WTC11 (cell line): ENCODE measurements at regions not wholly inside any gene's neighbourhood (a gene's known extent, or its start where the extent isn't known, plus 50 kb on each side); places are given as distances from the start of the nearest gene placed in this dataset.

Source experiments
- ATAC-seq: fragments of 200-7000 bp; cut with Tn5 transposase; 2 replicates; pipeline ENCODE4 v1.10.0; 2021; ENCODE audit warnings: mild to moderate bottlenecking, moderate library complexity
- CTCF ChIA-PET: fragments of 300-600 bp; sonication (Branson Sonifier 250); formaldehyde crosslinking; loops from one replicate; lab custom pipeline; 2021; ENCODE audit warnings: antibody characterized with exemption; lab: Charles Lee
- POLR2A ChIA-PET: fragments of 350-600 bp; sonication (Branson Sonifier 250); formaldehyde crosslinking; loops from one replicate; lab custom pipeline; 2021; ENCODE audit warnings: antibody characterized with exemption; lab: Charles Lee
- DNase-seq: peaks from one replicate; pipeline ENCODE4 v3.0.0; 2021; ENCODE audit warnings: low spot score
- H3K27ac Mint-ChIP-seq: 2 replicates; pipeline ENCODE4 v1.8.0; 2021; ENCODE audit warnings: mixed read lengths
- H3K27me3 Mint-ChIP-seq: 2 replicates; pipeline ENCODE4 v1.8.0; 2021; ENCODE audit warnings: low read depth, mild to moderate bottlenecking, moderate library complexity, mixed read lengths
- H3K36me3 Mint-ChIP-seq: 2 replicates; pipeline ENCODE4 v1.8.0; 2021; ENCODE audit warnings: mixed read lengths
- H3K4me1 Mint-ChIP-seq: 2 replicates; pipeline ENCODE4 v1.8.0; 2022; ENCODE audit warnings: mixed read lengths
- H3K4me3 Mint-ChIP-seq: 2 replicates; pipeline ENCODE4 v1.8.0; 2021; ENCODE audit warnings: mild to moderate bottlenecking, moderate library complexity, mixed read lengths
- H3K9me3 Mint-ChIP-seq: 2 replicates; pipeline ENCODE4 v1.8.0; 2021; ENCODE audit warnings: mixed read lengths
- ARID4B ChIP-seq: sonication (generic); formaldehyde crosslinking; IDR thresholded peaks from 2 replicates; pipeline ENCODE4 v1.8.0; 2023; ENCODE audit warnings: missing genetic modification reagents, mild to moderate bottlenecking, borderline replicate concordance
- ATF3 ChIP-seq: sonication (generic); formaldehyde crosslinking; conservative IDR thresholded peaks from 2 replicates; pipeline ENCODE4 v1.8.1; 2022; ENCODE audit warnings: mild to moderate bottlenecking, missing genetic modification reagents
- CDX4 ChIP-seq: fragments of 250-450 bp; sonication (Bioruptor Pico); IDR thresholded peaks from 2 replicates; pipeline ENCODE4 v1.9.0; 2021; ENCODE audit warnings: moderate library complexity, mild to moderate bottlenecking, inconsistent platforms, borderline replicate concordance
- ESRRA ChIP-seq: sonication (generic); formaldehyde crosslinking; IDR thresholded peaks from 2 replicates; pipeline ENCODE4 v1.8.1; 2022; ENCODE audit warnings: mild to moderate bottlenecking, missing genetic modification reagents, borderline replicate concordance
- ETV6 ChIP-seq: sonication (generic); formaldehyde crosslinking; IDR thresholded peaks from 2 replicates; pipeline ENCODE4 v1.8.1; 2022; ENCODE audit warnings: mild to moderate bottlenecking, missing genetic modification reagents
- FOXP1 ChIP-seq: sonication (generic); formaldehyde crosslinking; IDR thresholded peaks from 2 replicates; pipeline ENCODE4 v1.8.0; 2022; ENCODE audit warnings: missing genetic modification reagents, mild to moderate bottlenecking, moderate library complexity, borderline replicate concordance
- GRHL2 ChIP-seq: fragments of 250-450 bp; sonication (Bioruptor Pico); IDR thresholded peaks from 2 replicates; pipeline ENCODE4 v1.8.0; 2022; ENCODE audit warnings: mild to moderate bottlenecking, moderate library complexity; ENCODE audit not compliant: insufficient replicate concordance, severe bottlenecking
- GTF2I ChIP-seq: fragments of 250-450 bp; sonication (Bioruptor Pico); conservative IDR thresholded peaks from 2 replicates; pipeline ENCODE4 v1.4.0; 2021; ENCODE audit warnings: mild to moderate bottlenecking
- NFATC4 ChIP-seq: fragments of 250-450 bp; sonication (Bioruptor Pico); IDR thresholded peaks from 2 replicates; pipeline ENCODE4 v1.9.0; 2021; ENCODE audit warnings: mild to moderate bottlenecking
- RELA ChIP-seq: sonication (generic); formaldehyde crosslinking; IDR thresholded peaks from 2 replicates; pipeline ENCODE4 v1.8.1; 2022; ENCODE audit warnings: missing genetic modification reagents, mild to moderate bottlenecking, borderline replicate concordance
- SMAD4 ChIP-seq: sonication (generic); formaldehyde crosslinking; IDR thresholded peaks from 2 replicates; pipeline ENCODE4 v1.8.0; 2022; ENCODE audit warnings: mild to moderate bottlenecking, missing genetic modification reagents
- STAT6 ChIP-seq: sonication (generic); formaldehyde crosslinking; conservative IDR thresholded peaks from 2 replicates; pipeline ENCODE4 v1.8.1; 2023; ENCODE audit warnings: mild to moderate bottlenecking, low read depth, missing genetic modification reagents, moderate library complexity
- TEAD4 ChIP-seq: sonication (generic); formaldehyde crosslinking; IDR thresholded peaks from 2 replicates; pipeline ENCODE4 v1.8.0; 2022; ENCODE audit warnings: mild to moderate bottlenecking, missing genetic modification reagents
- TP53 ChIP-seq: sonication (generic); formaldehyde crosslinking; IDR thresholded peaks from 2 replicates; pipeline ENCODE4 v1.8.1; 2023; ENCODE audit warnings: mild to moderate bottlenecking, missing genetic modification reagents
- ZBTB21 ChIP-seq: sonication (generic); formaldehyde crosslinking; IDR thresholded peaks from 2 replicates; pipeline ENCODE4 v1.8.1; 2023; ENCODE audit warnings: mild to moderate bottlenecking, missing genetic modification reagents, borderline replicate concordance
- ZBTB43 ChIP-seq: sonication (generic); formaldehyde crosslinking; IDR thresholded peaks from 2 replicates; pipeline ENCODE4 v1.8.1; 2023; ENCODE audit warnings: mild to moderate bottlenecking, missing genetic modification reagents
- ZNF396 ChIP-seq: fragments of 250-450 bp; sonication (Bioruptor Pico); IDR thresholded peaks from 2 replicates; pipeline ENCODE4 v1.8.0; 2021; ENCODE audit warnings: mild to moderate bottlenecking, moderate library complexity, borderline replicate concordance
- ZNF671 ChIP-seq: fragments of 250-450 bp; sonication (Bioruptor Pico); IDR thresholded peaks from 2 replicates; pipeline ENCODE4 v1.8.0; 2021; ENCODE audit warnings: mild to moderate bottlenecking
- TF ChIP-seq, protein P1 (sequence below): sonication (generic); formaldehyde crosslinking; IDR thresholded peaks from 2 replicates; pipeline ENCODE4 v1.8.0; 2022; ENCODE audit warnings: mild to moderate bottlenecking, missing genetic modification reagents
- TF ChIP-seq, protein P2 (sequence below): sonication (generic); formaldehyde crosslinking; IDR thresholded peaks from 2 replicates; pipeline ENCODE4 v1.8.1; 2022; ENCODE audit warnings: low read depth, missing genetic modification reagents, borderline replicate concordance
- TF ChIP-seq, protein P3 (sequence below): sonication (generic); formaldehyde crosslinking; IDR thresholded peaks from 2 replicates; pipeline ENCODE4 v1.8.1; 2023; ENCODE audit warnings: mild to moderate bottlenecking, moderate library complexity, missing genetic modification reagents
- TF ChIP-seq, protein P4 (sequence below): fragments of 250-450 bp; sonication (Bioruptor Pico); IDR thresholded peaks from 2 replicates; pipeline ENCODE4 v1.8.0; 2021; ENCODE audit warnings: mild to moderate bottlenecking

DNA sequence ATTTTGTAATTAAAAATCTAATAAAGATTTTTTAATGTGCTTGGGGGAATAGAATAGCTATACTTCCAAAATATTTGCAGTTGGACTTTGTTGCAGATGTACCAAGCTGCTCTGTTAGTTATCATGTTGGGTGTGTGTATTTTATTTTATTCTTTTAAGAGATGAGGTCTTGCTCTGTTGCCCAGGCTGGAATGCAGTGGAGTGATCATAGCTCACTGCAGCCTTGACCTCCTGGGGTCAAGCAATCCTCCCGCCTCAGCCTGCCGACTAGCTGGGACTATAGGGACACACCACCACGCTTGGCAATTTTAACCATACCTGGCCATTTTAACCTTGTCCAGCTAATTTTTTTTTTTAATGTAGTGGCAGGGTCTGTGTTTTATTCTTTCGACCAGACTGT, 54.7 kb upstream of the MAP1LC3B2 start (continued):
- TF ChIP-seq GRHL2 (CRISPR knock-in tag) (no peak), ZNF671 (no peak), RELA (no peak), ESRRA (CRISPR knock-in tag) (no peak), CDX4 (CRISPR knock-in tag) (no peak)

DNA sequence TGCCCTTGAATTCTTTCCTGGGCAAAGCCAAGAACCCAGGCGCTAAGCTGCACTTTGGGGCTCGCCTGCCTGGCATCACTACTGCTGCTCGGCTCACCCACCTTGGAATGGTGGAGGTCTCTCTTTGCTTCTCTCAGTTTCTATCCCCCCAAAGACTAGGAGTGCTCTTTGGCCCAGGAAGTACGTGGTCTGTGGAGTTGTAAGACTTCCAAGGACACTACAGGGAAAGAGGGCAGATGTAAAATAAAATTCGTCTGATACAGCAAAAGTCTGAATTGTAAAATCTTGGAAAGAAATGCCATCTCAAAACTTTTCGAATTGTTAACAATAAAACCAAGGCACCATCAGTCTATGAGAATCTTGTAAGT, 52.5 kb upstream of the MAP1LC3B2 start:
- Mint-ChIP-seq H3K9me3 (no peaks in the 10 kb centered on the region), H3K4me3 (peak overlapping the region; percentile 58), H3K27me3 (peaks cover 5% of the 10 kb centered on the region), H3K27ac (peak overlapping the region; percentile 96), H3K4me1 (peaks cover 21% of the 10 kb centered on the region), H3K36me3 (no peaks in the 10 kb centered on the region)
- POLR2A ChIA-PET = interaction anchor here (0.8 to 1.5 kb wide), 6 partner anchors 25 to 240 kb away, joined by 3 to 7 read pairs (median 4); no protein-coding TSS in a partner anchor
- TF ChIP-seq GTF2I (CRISPR knock-in tag) = no peak
- TF ChIP-seq, protein P1, sequence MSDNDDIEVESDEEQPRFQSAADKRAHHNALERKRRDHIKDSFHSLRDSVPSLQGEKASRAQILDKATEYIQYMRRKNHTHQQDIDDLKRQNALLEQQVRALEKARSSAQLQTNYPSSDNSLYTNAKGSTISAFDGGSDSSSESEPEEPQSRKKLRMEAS (CRISPR knock-in tag) = no peak
- no peak for TF ChIP-seq NFATC4 (CRISPR knock-in tag)
- TF ChIP-seq ZBTB43 (CRISPR knock-in tag) = no peak
- TF ChIP-seq ZNF396 (CRISPR knock-in tag) = no peak
- TF ChIP-seq, protein P2, sequence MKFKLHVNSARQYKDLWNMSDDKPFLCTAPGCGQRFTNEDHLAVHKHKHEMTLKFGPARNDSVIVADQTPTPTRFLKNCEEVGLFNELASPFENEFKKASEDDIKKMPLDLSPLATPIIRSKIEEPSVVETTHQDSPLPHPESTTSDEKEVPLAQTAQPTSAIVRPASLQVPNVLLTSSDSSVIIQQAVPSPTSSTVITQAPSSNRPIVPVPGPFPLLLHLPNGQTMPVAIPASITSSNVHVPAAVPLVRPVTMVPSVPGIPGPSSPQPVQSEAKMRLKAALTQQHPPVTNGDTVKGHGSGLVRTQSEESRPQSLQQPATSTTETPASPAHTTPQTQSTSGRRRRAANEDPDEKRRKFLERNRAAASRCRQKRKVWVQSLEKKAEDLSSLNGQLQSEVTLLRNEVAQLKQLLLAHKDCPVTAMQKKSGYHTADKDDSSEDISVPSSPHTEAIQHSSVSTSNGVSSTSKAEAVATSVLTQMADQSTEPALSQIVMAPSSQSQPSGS (CRISPR knock-in tag) = no peak
- TF ChIP-seq ZBTB21 (CRISPR knock-in tag) = no peak
- no peak for TF ChIP-seq TP53
- no peak for TF ChIP-seq SMAD4 (CRISPR knock-in tag)
- no peak for TF ChIP-seq TEAD4 (CRISPR knock-in tag)
- no peak for TF ChIP-seq ATF3
- TF ChIP-seq, protein P3, sequence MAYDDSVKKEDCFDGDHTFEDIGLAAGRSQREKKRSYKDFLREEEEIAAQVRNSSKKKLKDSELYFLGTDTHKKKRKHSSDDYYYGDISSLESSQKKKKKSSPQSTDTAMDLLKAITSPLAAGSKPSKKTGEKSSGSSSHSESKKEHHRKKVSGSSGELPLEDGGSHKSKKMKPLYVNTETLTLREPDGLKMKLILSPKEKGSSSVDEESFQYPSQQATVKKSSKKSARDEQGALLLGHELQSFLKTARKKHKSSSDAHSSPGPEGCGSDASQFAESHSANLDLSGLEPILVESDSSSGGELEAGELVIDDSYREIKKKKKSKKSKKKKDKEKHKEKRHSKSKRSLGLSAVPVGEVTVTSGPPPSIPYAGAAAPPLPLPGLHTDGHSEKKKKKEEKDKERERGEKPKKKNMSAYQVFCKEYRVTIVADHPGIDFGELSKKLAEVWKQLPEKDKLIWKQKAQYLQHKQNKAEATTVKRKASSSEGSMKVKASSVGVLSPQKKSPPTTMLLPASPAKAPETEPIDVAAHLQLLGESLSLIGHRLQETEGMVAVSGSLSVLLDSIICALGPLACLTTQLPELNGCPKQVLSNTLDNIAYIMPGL = no peak
- TF ChIP-seq, protein P4, sequence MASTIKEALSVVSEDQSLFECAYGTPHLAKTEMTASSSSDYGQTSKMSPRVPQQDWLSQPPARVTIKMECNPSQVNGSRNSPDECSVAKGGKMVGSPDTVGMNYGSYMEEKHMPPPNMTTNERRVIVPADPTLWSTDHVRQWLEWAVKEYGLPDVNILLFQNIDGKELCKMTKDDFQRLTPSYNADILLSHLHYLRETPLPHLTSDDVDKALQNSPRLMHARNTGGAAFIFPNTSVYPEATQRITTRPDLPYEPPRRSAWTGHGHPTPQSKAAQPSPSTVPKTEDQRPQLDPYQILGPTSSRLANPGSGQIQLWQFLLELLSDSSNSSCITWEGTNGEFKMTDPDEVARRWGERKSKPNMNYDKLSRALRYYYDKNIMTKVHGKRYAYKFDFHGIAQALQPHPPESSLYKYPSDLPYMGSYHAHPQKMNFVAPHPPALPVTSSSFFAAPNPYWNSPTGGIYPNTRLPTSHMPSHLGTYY (CRISPR knock-in tag) = no peak
- no peak for TF ChIP-seq FOXP1 (CRISPR knock-in tag)
- TF ChIP-seq STAT6 (CRISPR knock-in tag) = no peak
- TF ChIP-seq ETV6 (CRISPR knock-in tag) = no peak
- TF ChIP-seq ARID4B (CRISPR knock-in tag) = no peak
- ATAC-seq (no peak), DNase-seq (no peak)
- CTCF ChIA-PET = interaction anchor here (0.5 to 2.2 kb wide), 8 partner anchors 17 to 766 kb away, joined by 3 to 6 read pairs (median 3); no protein-coding TSS in a partner anchor
